ENCODE measurements at regions not wholly inside any gene's neighbourhood (a gene's known extent, or its start where the extent isn't known, plus 50 kb on each side); places are given as distances from the start of the nearest gene placed in this dataset.
"Not testable (repeated sequence)": the region's sequence is repeated elsewhere in the genome, so short reads cannot be mapped to it uniquely, and the experiment has no call there.

DNA sequence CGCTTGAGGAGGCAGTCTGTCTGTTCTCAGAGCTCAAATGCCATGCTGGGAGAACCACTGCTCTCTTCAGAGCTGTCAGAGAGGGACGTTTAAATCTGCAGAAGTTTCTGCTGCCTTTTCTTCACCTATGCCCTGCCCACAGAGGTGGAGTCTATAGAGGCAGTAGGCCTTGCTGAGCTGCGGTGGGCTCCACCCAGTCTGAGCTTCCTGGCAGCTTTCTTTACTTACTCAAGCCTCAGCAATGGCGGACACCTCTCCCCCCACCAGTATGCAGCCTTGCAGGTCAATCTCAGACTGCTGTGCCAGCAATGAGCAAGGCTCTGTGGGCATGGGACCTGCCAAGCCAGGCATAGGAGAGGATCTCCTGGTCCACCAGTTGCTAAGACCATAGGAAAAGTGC is 580.1 kb downstream of the FRK start:
- H3K4me3 ChIP-seq (ENCODE audit: control insufficient read depth in 1 of 7, extremely low read depth in 1 of 7, insufficient read depth in 4 of 7, low read depth in 2 of 7, low read length in 6 of 7); CTCF ChIA-PET; POLR2A ChIA-PET; H3K4me1 ChIP-seq (ENCODE audit: control extremely low read depth in 1 of 4, control insufficient read depth in 4 of 4, insufficient read depth in 4 of 4, low read length in 3 of 4); H3K36me3 ChIP-seq (ENCODE audit: control insufficient read depth in 4 of 4, insufficient read depth in 4 of 4, low read length in 3 of 4); H3K27me3 ChIP-seq (replicated peaks in 2 of 5; ENCODE audit: control insufficient read depth in 4 of 5, insufficient read depth in 5 of 5, low read length in 4 of 5); H3K27ac ChIP-seq (ENCODE audit: insufficient read depth in 1 of 2, low read depth in 1 of 2, low read length in 2 of 2, poor library complexity in 1 of 2, severe bottlenecking in 2 of 2); DNase-seq; H3K9me3 ChIP-seq (ENCODE audit: control extremely low read depth in 1 of 5, control insufficient read depth in 4 of 5, insufficient read depth in 2 of 5, low read depth in 1 of 5, low read length in 4 of 5): not testable (repeated sequence)
- 93% methylated on average over 3 of the region's 4 CpGs for WGBS (ENCODE audit: insufficient coverage)

DNA sequence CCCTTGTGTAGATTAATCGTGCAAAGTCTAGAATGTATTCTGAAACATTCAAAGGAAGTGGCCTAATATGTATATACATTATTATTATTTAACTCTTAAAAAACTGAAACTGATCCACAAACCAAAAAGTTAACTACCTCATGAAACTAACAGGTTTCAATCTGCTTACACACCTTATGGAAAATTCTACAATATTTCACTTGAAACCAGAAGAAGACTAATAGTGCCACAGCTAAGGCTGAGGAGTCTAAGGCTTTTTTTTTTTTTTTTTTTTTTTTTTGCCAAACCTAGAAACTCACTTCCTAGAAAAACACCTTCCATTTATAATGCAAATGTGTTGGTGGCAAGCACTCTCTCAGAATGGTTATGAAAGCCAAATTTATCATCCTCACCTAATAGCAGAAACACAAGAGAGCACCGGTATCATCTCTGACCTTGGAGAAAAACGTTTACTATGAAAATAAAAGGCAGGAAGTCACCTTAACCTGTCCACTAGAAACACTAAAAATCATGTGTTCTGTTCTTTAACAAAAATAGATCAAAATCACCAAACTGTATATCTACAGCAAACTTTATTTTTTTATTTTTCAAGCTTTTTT is 586.1 kb downstream of the FRK start:
- DNase-seq, result no peak
- Histone ChIP-seq H3K9me3 (ENCODE audit: control extremely low read depth in 1 of 5, control insufficient read depth in 4 of 5, insufficient read depth in 2 of 5, low read depth in 1 of 5, low read length in 4 of 5) (no peaks in the 10 kb centered on the region), H3K4me1 (ENCODE audit: control extremely low read depth in 1 of 4, control insufficient read depth in 4 of 4, insufficient read depth in 4 of 4, low read length in 3 of 4) (no peaks in the 10 kb centered on the region), H3K27ac (ENCODE audit: insufficient read depth in 1 of 2, low read depth in 1 of 2, low read length in 2 of 2, poor library complexity in 1 of 2, severe bottlenecking in 2 of 2) (no peak overlapping the region), H3K4me3 (ENCODE audit: control insufficient read depth in 1 of 7, extremely low read depth in 1 of 7, insufficient read depth in 4 of 7, low read depth in 2 of 7, low read length in 6 of 7) (no peak overlapping the region), H3K36me3 (ENCODE audit: control insufficient read depth in 4 of 4, insufficient read depth in 4 of 4, low read length in 3 of 4) (no peaks in the 10 kb centered on the region), H3K27me3 (replicated peaks in 2 of 5; ENCODE audit: control insufficient read depth in 4 of 5, insufficient read depth in 5 of 5, low read length in 4 of 5) (no peaks in the 10 kb centered on the region)
- CTCF ChIA-PET, result no interaction called here
- POLR2A ChIA-PET, result no interaction called here
- WGBS (ENCODE audit: insufficient coverage), result 85% methylated on average over 2 of the region's 3 CpGs

DNA sequence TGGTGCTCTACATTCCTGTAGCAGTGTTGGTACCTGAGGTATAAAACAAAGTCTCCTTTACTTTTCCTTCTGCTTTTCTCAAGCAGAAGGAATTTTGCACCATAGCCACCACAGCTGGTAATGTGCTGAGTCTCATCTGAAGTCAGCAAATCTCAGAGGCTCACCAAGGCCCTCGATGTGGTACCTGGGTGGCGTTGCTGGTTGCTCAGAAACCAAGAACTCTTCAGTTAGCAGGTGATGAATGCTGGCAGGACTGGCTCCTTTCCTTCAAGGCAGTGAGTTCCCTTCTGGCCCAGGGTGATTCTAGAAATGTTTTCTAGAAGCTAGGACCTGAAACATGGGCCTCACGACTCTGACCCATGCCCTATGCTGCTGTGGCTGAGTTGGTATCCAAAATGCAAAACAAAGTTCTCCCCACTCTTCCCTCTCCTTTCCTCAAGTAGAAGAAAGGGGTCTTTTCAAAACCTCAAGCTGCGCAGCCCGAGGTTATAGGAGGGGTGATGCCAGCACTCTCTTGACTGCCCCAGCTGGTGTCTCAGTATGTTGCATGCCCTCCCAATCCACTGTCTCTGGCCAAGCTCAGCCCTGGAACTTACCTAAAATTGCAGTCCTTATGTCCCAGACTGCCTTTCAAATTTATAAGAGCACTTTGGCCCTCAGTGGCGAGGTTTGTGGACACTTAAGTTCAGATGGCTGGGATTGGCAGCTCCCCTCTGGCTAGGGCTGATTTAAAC is 592.3 kb downstream of the FRK start:
- H3K27ac ChIP-seq (ENCODE audit: insufficient read depth in 1 of 2, low read depth in 1 of 2, low read length in 2 of 2, poor library complexity in 1 of 2, severe bottlenecking in 2 of 2), result no peak overlapping the region
- H3K9me3 ChIP-seq (ENCODE audit: control extremely low read depth in 1 of 5, control insufficient read depth in 4 of 5, insufficient read depth in 2 of 5, low read depth in 1 of 5, low read length in 4 of 5), result no peaks in the 10 kb centered on the region
- no peaks in the 10 kb centered on the region for H3K27me3 ChIP-seq (replicated peaks in 2 of 5; ENCODE audit: control insufficient read depth in 4 of 5, insufficient read depth in 5 of 5, low read length in 4 of 5)
- H3K4me1 ChIP-seq (ENCODE audit: control extremely low read depth in 1 of 4, control insufficient read depth in 4 of 4, insufficient read depth in 4 of 4, low read length in 3 of 4), result no peaks in the 10 kb centered on the region
- no peak overlapping the region for H3K4me3 ChIP-seq (ENCODE audit: control insufficient read depth in 1 of 7, extremely low read depth in 1 of 7, insufficient read depth in 4 of 7, low read depth in 2 of 7, low read length in 6 of 7)
- ChIA-PET POLR2A (no interaction called here), CTCF (no interaction called here)
- no peaks in the 10 kb centered on the region for H3K36me3 ChIP-seq (ENCODE audit: control insufficient read depth in 4 of 4, insufficient read depth in 4 of 4, low read length in 3 of 4)
- no peak for DNase-seq
- 83% methylated on average over 6 of the region's 6 CpGs for WGBS (ENCODE audit: insufficient coverage)

DNA sequence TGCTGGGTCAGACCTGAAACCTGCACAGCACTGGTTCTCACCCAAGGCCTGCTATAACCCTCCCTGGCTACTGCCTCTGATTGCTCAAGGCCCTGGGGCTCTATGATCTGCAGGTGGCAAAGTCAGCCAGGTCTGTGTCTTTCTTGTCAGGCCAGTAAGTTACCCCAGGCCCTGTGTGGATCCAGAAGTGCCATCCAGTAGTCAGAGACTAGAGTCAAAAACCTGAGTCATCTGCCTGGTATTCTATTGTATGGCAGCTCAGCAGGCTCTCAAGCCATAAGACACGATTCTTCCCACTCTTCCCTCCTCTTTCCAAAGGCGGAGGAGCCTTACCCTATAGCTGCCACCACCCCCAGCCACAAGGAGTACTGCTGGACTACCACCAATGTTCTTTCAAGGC is 593.0 kb downstream of the FRK start:
- Histone ChIP-seq H3K9me3 (ENCODE audit: control extremely low read depth in 1 of 5, control insufficient read depth in 4 of 5, insufficient read depth in 2 of 5, low read depth in 1 of 5, low read length in 4 of 5) (no peaks in the 10 kb centered on the region), H3K27ac (ENCODE audit: insufficient read depth in 1 of 2, low read depth in 1 of 2, low read length in 2 of 2, poor library complexity in 1 of 2, severe bottlenecking in 2 of 2) (no peak overlapping the region), H3K4me3 (ENCODE audit: control insufficient read depth in 1 of 7, extremely low read depth in 1 of 7, insufficient read depth in 4 of 7, low read depth in 2 of 7, low read length in 6 of 7) (no peak overlapping the region), H3K36me3 (ENCODE audit: control insufficient read depth in 4 of 4, insufficient read depth in 4 of 4, low read length in 3 of 4) (no peaks in the 10 kb centered on the region), H3K27me3 (replicated peaks in 2 of 5; ENCODE audit: control insufficient read depth in 4 of 5, insufficient read depth in 5 of 5, low read length in 4 of 5) (no peaks in the 10 kb centered on the region), H3K4me1 (ENCODE audit: control extremely low read depth in 1 of 4, control insufficient read depth in 4 of 4, insufficient read depth in 4 of 4, low read length in 3 of 4) (no peaks in the 10 kb centered on the region)
- WGBS (ENCODE audit: insufficient coverage), result 100% methylated on average over 2 of the region's 2 CpGs
- no peak for DNase-seq
- POLR2A ChIA-PET, result no interaction called here
- CTCF ChIA-PET, result no interaction called here

DNA sequence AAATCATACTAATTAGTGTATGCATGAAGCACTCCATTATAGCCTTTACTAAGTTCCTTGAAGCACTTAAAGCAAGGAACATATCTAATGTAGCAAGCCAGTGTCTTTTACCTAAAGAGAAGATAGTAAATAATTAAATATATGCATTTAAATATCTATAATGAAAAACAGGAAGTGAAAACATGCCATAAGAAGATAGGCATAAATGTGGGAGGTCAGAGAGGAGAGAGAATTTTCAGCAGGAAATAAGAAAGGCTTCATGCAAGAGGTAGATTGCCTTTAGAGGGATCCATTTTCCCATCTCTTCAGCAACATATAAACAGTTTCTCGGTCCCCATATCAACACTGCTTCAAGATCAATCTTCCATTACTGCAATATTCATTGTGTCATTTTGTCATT is 599.8 kb downstream of the FRK start:
- POLR2A ChIA-PET, result no interaction called here
- no peaks in the 10 kb centered on the region for H3K4me1 ChIP-seq (ENCODE audit: control extremely low read depth in 1 of 4, control insufficient read depth in 4 of 4, insufficient read depth in 4 of 4, low read length in 3 of 4)
- no peaks in the 10 kb centered on the region for H3K9me3 ChIP-seq (ENCODE audit: control extremely low read depth in 1 of 5, control insufficient read depth in 4 of 5, insufficient read depth in 2 of 5, low read depth in 1 of 5, low read length in 4 of 5)
- H3K4me3 ChIP-seq (ENCODE audit: control insufficient read depth in 1 of 7, extremely low read depth in 1 of 7, insufficient read depth in 4 of 7, low read depth in 2 of 7, low read length in 6 of 7), result no peak overlapping the region
- no peak overlapping the region for H3K27ac ChIP-seq (ENCODE audit: insufficient read depth in 1 of 2, low read depth in 1 of 2, low read length in 2 of 2, poor library complexity in 1 of 2, severe bottlenecking in 2 of 2)
- WGBS (ENCODE audit: insufficient coverage), result no CpG with 5 or more reads among the region's 1 CpG
- CTCF ChIA-PET, result no interaction called here
- no peaks in the 10 kb centered on the region for H3K27me3 ChIP-seq (replicated peaks in 2 of 5; ENCODE audit: control insufficient read depth in 4 of 5, insufficient read depth in 5 of 5, low read length in 4 of 5)
- no peaks in the 10 kb centered on the region for H3K36me3 ChIP-seq (ENCODE audit: control insufficient read depth in 4 of 4, insufficient read depth in 4 of 4, low read length in 3 of 4)
- DNase-seq, result no peak

DNA sequence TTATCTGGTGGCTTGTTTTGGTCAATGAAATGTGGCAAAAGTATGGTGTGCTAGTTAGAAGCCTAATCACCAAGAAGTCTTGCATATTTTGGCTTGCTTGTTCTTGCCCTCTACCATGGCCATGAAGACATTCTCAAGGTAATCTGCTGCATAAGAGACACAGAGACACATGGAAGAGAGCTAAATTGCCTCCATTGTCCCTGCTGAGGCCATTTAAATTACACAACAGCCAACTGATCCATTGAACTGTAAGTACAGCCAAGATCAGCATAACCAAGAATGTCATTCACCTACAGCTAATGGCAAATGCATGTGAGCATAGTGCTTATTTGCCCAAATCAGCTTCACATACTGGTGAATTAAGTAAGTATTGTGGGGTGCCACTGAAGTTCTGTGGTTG is 603.8 kb downstream of the FRK start:
- Histone ChIP-seq H3K4me3 (ENCODE audit: control insufficient read depth in 1 of 7, extremely low read depth in 1 of 7, insufficient read depth in 4 of 7, low read depth in 2 of 7, low read length in 6 of 7) (no peak overlapping the region), H3K9me3 (ENCODE audit: control extremely low read depth in 1 of 5, control insufficient read depth in 4 of 5, insufficient read depth in 2 of 5, low read depth in 1 of 5, low read length in 4 of 5) (no peaks in the 10 kb centered on the region), H3K36me3 (ENCODE audit: control insufficient read depth in 4 of 4, insufficient read depth in 4 of 4, low read length in 3 of 4) (no peaks in the 10 kb centered on the region), H3K27me3 (replicated peaks in 2 of 5; ENCODE audit: control insufficient read depth in 4 of 5, insufficient read depth in 5 of 5, low read length in 4 of 5) (no peaks in the 10 kb centered on the region), H3K27ac (ENCODE audit: insufficient read depth in 1 of 2, low read depth in 1 of 2, low read length in 2 of 2, poor library complexity in 1 of 2, severe bottlenecking in 2 of 2) (no peak overlapping the region), H3K4me1 (ENCODE audit: control extremely low read depth in 1 of 4, control insufficient read depth in 4 of 4, insufficient read depth in 4 of 4, low read length in 3 of 4) (no peaks in the 10 kb centered on the region)
- ChIA-PET CTCF (no interaction called here), POLR2A (no interaction called here)
- DNase-seq, result no peak

DNA sequence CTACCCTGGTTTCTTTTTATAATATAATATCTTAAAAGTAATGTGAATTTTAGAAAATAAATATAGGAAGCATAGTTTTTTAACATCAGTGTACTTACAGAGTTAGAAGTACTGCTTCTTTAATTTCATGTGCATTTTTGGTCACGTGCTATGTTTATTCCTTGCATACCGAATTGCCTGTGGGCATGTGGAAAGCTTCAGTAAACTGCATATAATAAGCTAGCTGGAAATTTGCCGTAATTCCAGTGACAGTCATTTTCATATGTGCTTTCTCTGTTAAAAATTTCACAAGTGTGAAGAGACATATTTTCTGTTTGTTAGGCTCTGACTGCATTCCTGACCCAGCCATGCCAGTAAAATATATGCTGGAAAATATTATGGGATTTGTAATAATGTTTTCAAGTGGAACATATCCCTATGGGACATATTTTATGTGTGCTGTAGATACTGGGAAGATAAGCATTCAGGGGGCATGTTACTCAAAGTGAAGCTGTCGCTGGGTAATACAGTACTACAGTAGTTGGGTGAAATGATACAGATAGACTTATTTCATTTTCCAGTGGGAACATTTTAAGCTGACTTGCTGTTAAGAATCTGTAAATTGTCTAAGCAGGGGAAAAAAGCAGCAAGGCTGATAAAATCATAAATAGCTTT is 616.7 kb downstream of the FRK start:
- no peak overlapping the region for H3K4me3 ChIP-seq (ENCODE audit: control insufficient read depth in 1 of 7, extremely low read depth in 1 of 7, insufficient read depth in 4 of 7, low read depth in 2 of 7, low read length in 6 of 7)
- no peaks in the 10 kb centered on the region for H3K9me3 ChIP-seq (ENCODE audit: control extremely low read depth in 1 of 5, control insufficient read depth in 4 of 5, insufficient read depth in 2 of 5, low read depth in 1 of 5, low read length in 4 of 5)
- H3K4me1 ChIP-seq (ENCODE audit: control extremely low read depth in 1 of 4, control insufficient read depth in 4 of 4, insufficient read depth in 4 of 4, low read length in 3 of 4), result no peaks in the 10 kb centered on the region
- 92% methylated on average over 2 of the region's 4 CpGs for WGBS (ENCODE audit: insufficient coverage)
- CTCF ChIA-PET, result interaction anchor here (1.7 kb wide), 1 partner anchor 9 kb away, joined by 4 read pairs; no protein-coding TSS in a partner anchor
- no peak overlapping the region for H3K27ac ChIP-seq (ENCODE audit: insufficient read depth in 1 of 2, low read depth in 1 of 2, low read length in 2 of 2, poor library complexity in 1 of 2, severe bottlenecking in 2 of 2)
- POLR2A ChIA-PET, result no interaction called here
- no peaks in the 10 kb centered on the region for H3K36me3 ChIP-seq (ENCODE audit: control insufficient read depth in 4 of 4, insufficient read depth in 4 of 4, low read length in 3 of 4)
- no peak for DNase-seq
- no peaks in the 10 kb centered on the region for H3K27me3 ChIP-seq (replicated peaks in 2 of 5; ENCODE audit: control insufficient read depth in 4 of 5, insufficient read depth in 5 of 5, low read length in 4 of 5)
